SK-N-SH treated with all-trans-retinoic acid at 6 μM for 48 hours (cell line): ENCODE measurements at regions not wholly inside any gene's neighbourhood (a gene's known extent, or its start where the extent isn't known, plus 50 kb on each side); places are given as distances from the start of the nearest gene placed in this dataset.

ENCODE experiments used
- ARNTL ChIP-seq: fragments of 450-650 bp; formaldehyde crosslinking; IDR thresholded peaks from 2 replicates; pipeline ENCODE4 v1.5.0; 2020; ENCODE audit warnings: low read depth, mild to moderate bottlenecking, moderate library complexity, borderline replicate concordance
- CSDC2 ChIP-seq: fragments of 250-450 bp; sonication (Bioruptor Pico); IDR thresholded peaks from 2 replicates; pipeline ENCODE4 v1.5.0; 2020; ENCODE audit warnings: mild to moderate bottlenecking, moderate library complexity
- ESRRG ChIP-seq: fragments of 250-450 bp; sonication (Bioruptor Pico); IDR thresholded peaks from 2 replicates; pipeline ENCODE4 v1.6.1; 2021; ENCODE audit warnings: mild to moderate bottlenecking
- ISL1 ChIP-seq: fragments of 250-450 bp; sonication (Bioruptor Pico); IDR thresholded peaks from 2 replicates; pipeline ENCODE4 v2.1.2; 2022; ENCODE audit warnings: mild to moderate bottlenecking, moderate library complexity
- PPARA ChIP-seq: fragments of 250-450 bp; sonication (Bioruptor Pico); IDR thresholded peaks from 2 replicates; pipeline ENCODE4 v1.5.0; 2020; ENCODE audit warnings: mild to moderate bottlenecking, borderline replicate concordance
- SNAI2 ChIP-seq: fragments of 250-450 bp; sonication (Bioruptor Pico); IDR thresholded peaks from 2 replicates; pipeline ENCODE4 v1.5.0; 2020; ENCODE audit warnings: mild to moderate bottlenecking, moderate library complexity
- ZFP3 ChIP-seq: fragments of 250-450 bp; sonication (Bioruptor Pico); IDR thresholded peaks from 2 replicates; pipeline ENCODE4 v1.5.0; 2020; ENCODE audit warnings: mild to moderate bottlenecking, moderate library complexity
- ZFP30 ChIP-seq: fragments of 450-650 bp; formaldehyde crosslinking; IDR thresholded peaks from 2 replicates; pipeline ENCODE4 v1.5.0; 2022; ENCODE audit warnings: mild to moderate bottlenecking, moderate library complexity
- ZNF565 ChIP-seq: fragments of 450-650 bp; formaldehyde crosslinking; conservative IDR thresholded peaks from 2 replicates; pipeline ENCODE4 v1.5.0; 2020; ENCODE audit warnings: low read depth, mild to moderate bottlenecking, moderate library complexity
- TF ChIP-seq, protein P1 (sequence below): fragments of 250-450 bp; sonication (Bioruptor Pico); IDR thresholded peaks from 2 replicates; pipeline ENCODE4 v1.8.0; 2020; ENCODE audit warnings: mild to moderate bottlenecking, moderate library complexity, borderline replicate concordance
- TF ChIP-seq, protein P2 (sequence below): fragments of 250-450 bp; sonication (Bioruptor Pico); IDR thresholded peaks from 2 replicates; pipeline ENCODE4 v1.5.1; 2021; ENCODE audit warnings: mild to moderate bottlenecking, moderate library complexity

- no peak for TF ChIP-seq SNAI2
- TF ChIP-seq ARNTL: no peak
- no peak for TF ChIP-seq PPARA (CRISPR knock-in tag)
- TF ChIP-seq, protein P1, sequence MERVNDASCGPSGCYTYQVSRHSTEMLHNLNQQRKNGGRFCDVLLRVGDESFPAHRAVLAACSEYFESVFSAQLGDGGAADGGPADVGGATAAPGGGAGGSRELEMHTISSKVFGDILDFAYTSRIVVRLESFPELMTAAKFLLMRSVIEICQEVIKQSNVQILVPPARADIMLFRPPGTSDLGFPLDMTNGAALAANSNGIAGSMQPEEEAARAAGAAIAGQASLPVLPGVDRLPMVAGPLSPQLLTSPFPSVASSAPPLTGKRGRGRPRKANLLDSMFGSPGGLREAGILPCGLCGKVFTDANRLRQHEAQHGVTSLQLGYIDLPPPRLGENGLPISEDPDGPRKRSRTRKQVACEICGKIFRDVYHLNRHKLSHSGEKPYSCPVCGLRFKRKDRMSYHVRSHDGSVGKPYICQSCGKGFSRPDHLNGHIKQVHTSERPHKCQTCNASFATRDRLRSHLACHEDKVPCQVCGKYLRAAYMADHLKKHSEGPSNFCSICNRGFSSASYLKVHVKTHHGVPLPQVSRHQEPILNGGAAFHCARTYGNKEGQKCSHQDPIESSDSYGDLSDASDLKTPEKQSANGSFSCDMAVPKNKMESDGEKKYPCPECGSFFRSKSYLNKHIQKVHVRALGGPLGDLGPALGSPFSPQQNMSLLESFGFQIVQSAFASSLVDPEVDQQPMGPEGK (CRISPR knock-in tag): no peak
- TF ChIP-seq CSDC2 (CRISPR knock-in tag): no peak
- no peak for TF ChIP-seq ZFP3
- TF ChIP-seq, protein P2, sequence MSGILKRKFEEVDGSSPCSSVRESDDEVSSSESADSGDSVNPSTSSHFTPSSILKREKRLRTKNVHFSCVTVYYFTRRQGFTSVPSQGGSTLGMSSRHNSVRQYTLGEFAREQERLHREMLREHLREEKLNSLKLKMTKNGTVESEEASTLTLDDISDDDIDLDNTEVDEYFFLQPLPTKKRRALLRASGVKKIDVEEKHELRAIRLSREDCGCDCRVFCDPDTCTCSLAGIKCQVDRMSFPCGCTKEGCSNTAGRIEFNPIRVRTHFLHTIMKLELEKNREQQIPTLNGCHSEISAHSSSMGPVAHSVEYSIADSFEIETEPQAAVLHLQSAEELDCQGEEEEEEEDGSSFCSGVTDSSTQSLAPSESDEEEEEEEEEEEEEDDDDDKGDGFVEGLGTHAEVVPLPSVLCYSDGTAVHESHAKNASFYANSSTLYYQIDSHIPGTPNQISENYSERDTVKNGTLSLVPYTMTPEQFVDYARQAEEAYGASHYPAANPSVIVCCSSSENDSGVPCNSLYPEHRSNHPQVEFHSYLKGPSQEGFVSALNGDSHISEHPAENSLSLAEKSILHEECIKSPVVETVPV (CRISPR knock-in tag): no peak
- no peak for TF ChIP-seq ISL1 (CRISPR knock-in tag)
- TF ChIP-seq ZFP30 (CRISPR knock-in tag): no peak
- no peak for TF ChIP-seq ESRRG
- TF ChIP-seq ZNF565 (CRISPR knock-in tag): no peak
Observed at GRCh38 chr5:56676091-56676768, 139.1 kb upstream of the MAP3K1 start.
